HEK293T (cell line): ENCODE measurements at regions not wholly inside any gene's neighbourhood (a gene's known extent, or its start where the extent isn't known, plus 50 kb on each side); places are given as distances from the start of the nearest gene placed in this dataset.

Experiments used
- BHLHE40 ChIP-seq: fragments of 450-650 bp; IDR thresholded peaks from 2 replicates; pipeline ENCODE4 v1.6.1; 2016; ENCODE audit warnings: mild to moderate bottlenecking, moderate library complexity, borderline replicate concordance
- LEF1 ChIP-seq: fragments of 450-650 bp; IDR thresholded peaks from 2 replicates; pipeline ENCODE4 v1.6.1; 2017; ENCODE audit warnings: mild to moderate bottlenecking, borderline replicate concordance
- SP1 ChIP-seq: fragments of 450-650 bp; IDR thresholded peaks from 2 replicates; pipeline ENCODE4 v1.6.1; 2017
- SUZ12 ChIP-seq: fragments of 450-650 bp; IDR thresholded peaks from 2 replicates; pipeline ENCODE4 v1.6.1; 2016; ENCODE audit warnings: mild to moderate bottlenecking
- ZNF384 ChIP-seq: fragments of 450-650 bp; IDR thresholded peaks from 2 replicates; pipeline ENCODE4 v1.6.1; 2016

GRCh38 chr3:34696831-34697230, 898.4 kb downstream of the PDCD6IP start:
- TF ChIP-seq LEF1 (no peak), SUZ12 (no peak), BHLHE40 (no peak), ZNF384 (no peak), SP1 (no peak)
